ENCODE measurements at regions not wholly inside any gene's neighbourhood (a gene's known extent, or its start where the extent isn't known, plus 50 kb on each side); places are given as distances from the start of the nearest gene placed in this dataset.

DNA sequence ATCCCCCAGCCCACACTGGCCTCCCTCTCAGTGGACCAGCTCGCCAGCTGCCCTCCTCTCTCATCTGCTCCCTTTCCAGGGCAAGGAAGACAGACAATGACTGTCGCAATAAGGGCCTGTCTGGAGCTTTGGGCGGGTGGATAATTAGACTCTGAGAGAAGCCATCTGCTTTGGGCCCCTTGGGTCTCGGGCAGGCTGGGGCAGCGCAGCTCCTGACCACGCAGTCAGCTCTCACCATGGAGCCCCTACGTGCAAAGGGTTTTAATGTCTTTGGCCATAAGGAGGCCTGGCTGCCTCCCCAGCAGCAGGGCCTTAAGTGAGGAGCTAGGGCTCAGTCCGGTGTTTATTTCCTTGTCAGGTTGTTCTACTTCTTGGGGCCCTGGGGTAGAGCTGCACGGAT is 153.9 kb downstream of the CHST1 start:
- CTCF ChIA-PET = interaction anchor here (0.6 to 1.3 kb wide), 4 partner anchors 13 to 144 kb away, joined by 3 to 4 read pairs (median 3); no protein-coding TSS in a partner anchor
- POLR2A ChIA-PET = no interaction called here
- DNase-seq (ENCODE audit: low spot score) = no peak
- Mint-ChIP-seq H3K4me3 (no peak overlapping the region), H3K36me3 (no peaks in the 10 kb centered on the region), H3K27ac (no peak overlapping the region), H3K27me3 (ENCODE audit: low read depth) (peaks cover 3% of the 10 kb centered on the region), H3K9me3 (peaks cover 7% of the 10 kb centered on the region; the same call in 1 of the 2 replicates), H3K4me1 (0 out of 2 replicates have a peak, but pooled peaks cover 2% of the 10 kb centered on the region)
- ATAC-seq = no peak
- TF ChIP-seq, protein P1, sequence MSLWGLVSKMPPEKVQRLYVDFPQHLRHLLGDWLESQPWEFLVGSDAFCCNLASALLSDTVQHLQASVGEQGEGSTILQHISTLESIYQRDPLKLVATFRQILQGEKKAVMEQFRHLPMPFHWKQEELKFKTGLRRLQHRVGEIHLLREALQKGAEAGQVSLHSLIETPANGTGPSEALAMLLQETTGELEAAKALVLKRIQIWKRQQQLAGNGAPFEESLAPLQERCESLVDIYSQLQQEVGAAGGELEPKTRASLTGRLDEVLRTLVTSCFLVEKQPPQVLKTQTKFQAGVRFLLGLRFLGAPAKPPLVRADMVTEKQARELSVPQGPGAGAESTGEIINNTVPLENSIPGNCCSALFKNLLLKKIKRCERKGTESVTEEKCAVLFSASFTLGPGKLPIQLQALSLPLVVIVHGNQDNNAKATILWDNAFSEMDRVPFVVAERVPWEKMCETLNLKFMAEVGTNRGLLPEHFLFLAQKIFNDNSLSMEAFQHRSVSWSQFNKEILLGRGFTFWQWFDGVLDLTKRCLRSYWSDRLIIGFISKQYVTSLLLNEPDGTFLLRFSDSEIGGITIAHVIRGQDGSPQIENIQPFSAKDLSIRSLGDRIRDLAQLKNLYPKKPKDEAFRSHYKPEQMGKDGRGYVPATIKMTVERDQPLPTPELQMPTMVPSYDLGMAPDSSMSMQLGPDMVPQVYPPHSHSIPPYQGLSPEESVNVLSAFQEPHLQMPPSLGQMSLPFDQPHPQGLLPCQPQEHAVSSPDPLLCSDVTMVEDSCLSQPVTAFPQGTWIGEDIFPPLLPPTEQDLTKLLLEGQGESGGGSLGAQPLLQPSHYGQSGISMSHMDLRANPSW (CRISPR knock-in tag; conservative IDR thresholded peaks at IDR 0.05; ENCODE audit: low read depth) = no peak
- TF ChIP-seq NR3C1 (CRISPR knock-in tag; conservative IDR thresholded peaks at IDR 0.05; ENCODE audit: low read depth) = no peak
- TF ChIP-seq, protein P2, sequence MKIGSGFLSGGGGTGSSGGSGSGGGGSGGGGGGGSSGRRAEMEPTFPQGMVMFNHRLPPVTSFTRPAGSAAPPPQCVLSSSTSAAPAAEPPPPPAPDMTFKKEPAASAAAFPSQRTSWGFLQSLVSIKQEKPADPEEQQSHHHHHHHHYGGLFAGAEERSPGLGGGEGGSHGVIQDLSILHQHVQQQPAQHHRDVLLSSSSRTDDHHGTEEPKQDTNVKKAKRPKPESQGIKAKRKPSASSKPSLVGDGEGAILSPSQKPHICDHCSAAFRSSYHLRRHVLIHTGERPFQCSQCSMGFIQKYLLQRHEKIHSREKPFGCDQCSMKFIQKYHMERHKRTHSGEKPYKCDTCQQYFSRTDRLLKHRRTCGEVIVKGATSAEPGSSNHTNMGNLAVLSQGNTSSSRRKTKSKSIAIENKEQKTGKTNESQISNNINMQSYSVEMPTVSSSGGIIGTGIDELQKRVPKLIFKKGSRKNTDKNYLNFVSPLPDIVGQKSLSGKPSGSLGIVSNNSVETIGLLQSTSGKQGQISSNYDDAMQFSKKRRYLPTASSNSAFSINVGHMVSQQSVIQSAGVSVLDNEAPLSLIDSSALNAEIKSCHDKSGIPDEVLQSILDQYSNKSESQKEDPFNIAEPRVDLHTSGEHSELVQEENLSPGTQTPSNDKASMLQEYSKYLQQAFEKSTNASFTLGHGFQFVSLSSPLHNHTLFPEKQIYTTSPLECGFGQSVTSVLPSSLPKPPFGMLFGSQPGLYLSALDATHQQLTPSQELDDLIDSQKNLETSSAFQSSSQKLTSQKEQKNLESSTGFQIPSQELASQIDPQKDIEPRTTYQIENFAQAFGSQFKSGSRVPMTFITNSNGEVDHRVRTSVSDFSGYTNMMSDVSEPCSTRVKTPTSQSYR (CRISPR knock-in tag; IDR thresholded peaks at IDR 0.05) = no peak

DNA sequence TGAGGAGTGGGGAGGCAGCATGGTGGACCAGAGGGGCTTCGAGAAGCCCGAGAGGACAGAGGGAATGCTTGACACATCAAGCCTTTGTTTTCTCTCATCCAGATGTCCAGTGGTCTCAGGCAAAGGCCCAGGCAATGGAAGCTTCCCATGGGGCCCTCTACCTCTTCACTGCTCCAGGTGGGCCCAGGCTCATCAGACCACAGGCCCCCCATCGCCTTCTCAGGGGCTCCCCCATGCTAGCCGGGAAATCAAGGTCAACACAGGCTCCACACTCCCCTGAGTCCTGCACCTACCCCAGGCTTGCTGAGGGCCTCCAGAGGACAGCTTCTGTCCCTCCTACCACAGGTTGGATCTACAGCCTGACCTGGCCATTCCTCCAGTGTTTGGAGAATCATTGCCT is 157.5 kb downstream of the CHST1 start:
- H3K4me1 Mint-ChIP-seq = 0 out of 2 replicates have a peak, but pooled peaks cover 2% of the 10 kb centered on the region
- ChIA-PET CTCF (interaction anchor here (0.7 kb wide), 1 partner anchor 78 kb away, joined by 3 read pairs; no protein-coding TSS in a partner anchor), POLR2A (interaction anchor here (0.6 kb wide), 1 partner anchor 170 kb away, joined by 6 read pairs; no protein-coding TSS in a partner anchor)
- no peak overlapping the region for H3K4me3 Mint-ChIP-seq
- no peak for ATAC-seq
- H3K27ac Mint-ChIP-seq = no peak overlapping the region
- H3K9me3 Mint-ChIP-seq = peaks cover 16% of the 10 kb centered on the region
- no peak for DNase-seq (ENCODE audit: low spot score)
- H3K27me3 Mint-ChIP-seq (ENCODE audit: low read depth) = peaks cover 3% of the 10 kb centered on the region
- TF ChIP-seq, protein P3, sequence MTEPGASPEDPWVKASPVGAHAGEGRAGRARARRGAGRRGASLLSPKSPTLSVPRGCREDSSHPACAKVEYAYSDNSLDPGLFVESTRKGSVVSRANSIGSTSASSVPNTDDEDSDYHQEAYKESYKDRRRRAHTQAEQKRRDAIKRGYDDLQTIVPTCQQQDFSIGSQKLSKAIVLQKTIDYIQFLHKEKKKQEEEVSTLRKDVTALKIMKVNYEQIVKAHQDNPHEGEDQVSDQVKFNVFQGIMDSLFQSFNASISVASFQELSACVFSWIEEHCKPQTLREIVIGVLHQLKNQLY (CRISPR knock-in tag; IDR thresholded peaks at IDR 0.05) = no peak
- TF ChIP-seq ETV6 (CRISPR knock-in tag; IDR thresholded peaks at IDR 0.05) = no peak
- no peak for TF ChIP-seq SMAD4 (CRISPR knock-in tag; IDR thresholded peaks at IDR 0.05)
- no peak for TF ChIP-seq TEAD1 (CRISPR knock-in tag; IDR thresholded peaks at IDR 0.05)
- TF ChIP-seq, protein P4, sequence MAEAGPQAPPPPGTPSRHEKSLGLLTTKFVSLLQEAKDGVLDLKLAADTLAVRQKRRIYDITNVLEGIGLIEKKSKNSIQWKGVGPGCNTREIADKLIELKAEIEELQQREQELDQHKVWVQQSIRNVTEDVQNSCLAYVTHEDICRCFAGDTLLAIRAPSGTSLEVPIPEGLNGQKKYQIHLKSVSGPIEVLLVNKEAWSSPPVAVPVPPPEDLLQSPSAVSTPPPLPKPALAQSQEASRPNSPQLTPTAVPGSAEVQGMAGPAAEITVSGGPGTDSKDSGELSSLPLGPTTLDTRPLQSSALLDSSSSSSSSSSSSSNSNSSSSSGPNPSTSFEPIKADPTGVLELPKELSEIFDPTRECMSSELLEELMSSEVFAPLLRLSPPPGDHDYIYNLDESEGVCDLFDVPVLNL (CRISPR knock-in tag; IDR thresholded peaks at IDR 0.05; ENCODE audit: borderline replicate concordance, low read depth) = no peak
- TF ChIP-seq, protein P5, sequence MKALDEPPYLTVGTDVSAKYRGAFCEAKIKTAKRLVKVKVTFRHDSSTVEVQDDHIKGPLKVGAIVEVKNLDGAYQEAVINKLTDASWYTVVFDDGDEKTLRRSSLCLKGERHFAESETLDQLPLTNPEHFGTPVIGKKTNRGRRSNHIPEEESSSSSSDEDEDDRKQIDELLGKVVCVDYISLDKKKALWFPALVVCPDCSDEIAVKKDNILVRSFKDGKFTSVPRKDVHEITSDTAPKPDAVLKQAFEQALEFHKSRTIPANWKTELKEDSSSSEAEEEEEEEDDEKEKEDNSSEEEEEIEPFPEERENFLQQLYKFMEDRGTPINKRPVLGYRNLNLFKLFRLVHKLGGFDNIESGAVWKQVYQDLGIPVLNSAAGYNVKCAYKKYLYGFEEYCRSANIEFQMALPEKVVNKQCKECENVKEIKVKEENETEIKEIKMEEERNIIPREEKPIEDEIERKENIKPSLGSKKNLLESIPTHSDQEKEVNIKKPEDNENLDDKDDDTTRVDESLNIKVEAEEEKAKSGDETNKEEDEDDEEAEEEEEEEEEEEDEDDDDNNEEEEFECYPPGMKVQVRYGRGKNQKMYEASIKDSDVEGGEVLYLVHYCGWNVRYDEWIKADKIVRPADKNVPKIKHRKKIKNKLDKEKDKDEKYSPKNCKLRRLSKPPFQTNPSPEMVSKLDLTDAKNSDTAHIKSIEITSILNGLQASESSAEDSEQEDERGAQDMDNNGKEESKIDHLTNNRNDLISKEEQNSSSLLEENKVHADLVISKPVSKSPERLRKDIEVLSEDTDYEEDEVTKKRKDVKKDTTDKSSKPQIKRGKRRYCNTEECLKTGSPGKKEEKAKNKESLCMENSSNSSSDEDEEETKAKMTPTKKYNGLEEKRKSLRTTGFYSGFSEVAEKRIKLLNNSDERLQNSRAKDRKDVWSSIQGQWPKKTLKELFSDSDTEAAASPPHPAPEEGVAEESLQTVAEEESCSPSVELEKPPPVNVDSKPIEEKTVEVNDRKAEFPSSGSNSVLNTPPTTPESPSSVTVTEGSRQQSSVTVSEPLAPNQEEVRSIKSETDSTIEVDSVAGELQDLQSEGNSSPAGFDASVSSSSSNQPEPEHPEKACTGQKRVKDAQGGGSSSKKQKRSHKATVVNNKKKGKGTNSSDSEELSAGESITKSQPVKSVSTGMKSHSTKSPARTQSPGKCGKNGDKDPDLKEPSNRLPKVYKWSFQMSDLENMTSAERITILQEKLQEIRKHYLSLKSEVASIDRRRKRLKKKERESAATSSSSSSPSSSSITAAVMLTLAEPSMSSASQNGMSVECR (CRISPR knock-in tag; IDR thresholded peaks at IDR 0.05; ENCODE audit: borderline replicate concordance) = no peak
- no peak for TF ChIP-seq SMAD3 (CRISPR knock-in tag; IDR thresholded peaks at IDR 0.05; ENCODE audit: borderline replicate concordance)
- TF ChIP-seq, protein P6, sequence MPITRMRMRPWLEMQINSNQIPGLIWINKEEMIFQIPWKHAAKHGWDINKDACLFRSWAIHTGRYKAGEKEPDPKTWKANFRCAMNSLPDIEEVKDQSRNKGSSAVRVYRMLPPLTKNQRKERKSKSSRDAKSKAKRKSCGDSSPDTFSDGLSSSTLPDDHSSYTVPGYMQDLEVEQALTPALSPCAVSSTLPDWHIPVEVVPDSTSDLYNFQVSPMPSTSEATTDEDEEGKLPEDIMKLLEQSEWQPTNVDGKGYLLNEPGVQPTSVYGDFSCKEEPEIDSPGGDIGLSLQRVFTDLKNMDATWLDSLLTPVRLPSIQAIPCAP (CRISPR knock-in tag; IDR thresholded peaks at IDR 0.05) = no peak
- no peak for TF ChIP-seq FOXK1 (CRISPR knock-in tag; IDR thresholded peaks at IDR 0.05)
- TF ChIP-seq GRHL2 (CRISPR knock-in tag; IDR thresholded peaks at IDR 0.05; ENCODE audit: insufficient replicate concordance, severe bottlenecking) = no peak
- TF ChIP-seq NR3C1 (CRISPR knock-in tag; conservative IDR thresholded peaks at IDR 0.05; ENCODE audit: low read depth) = no peak
- TF ChIP-seq CREM (CRISPR knock-in tag; IDR thresholded peaks at IDR 0.05) = no peak
- no peaks in the 10 kb centered on the region for H3K36me3 Mint-ChIP-seq
